ENCODE measurements at regions not wholly inside any gene's neighbourhood (a gene's known extent, or its start where the extent isn't known, plus 50 kb on each side); places are given as distances from the start of the nearest gene placed in this dataset.

GRCh38 chr1:232249339-232249738, 380.6 kb downstream of the SIPA1L2 start:
- TF ChIP-seq MXI1 (IDR thresholded peaks at IDR 0.05; ENCODE audit: borderline replicate concordance, low read depth, low read length) (no peak), SMC3 (IDR thresholded peaks at IDR 0.05; ENCODE audit: low read depth, low read length) (no peak), FOS (IDR thresholded peaks at IDR 0.05; ENCODE audit: low read depth, low read length) (no peak), NFE2L2 (IDR thresholded peaks at IDR 0.05; ENCODE audit: low read depth, low read length) (no peak), CEBPB (IDR thresholded peaks at IDR 0.05; ENCODE audit: low read depth, low read length) (no peak), RAD21 (IDR thresholded peaks at IDR 0.05; ENCODE audit: low read length) (no peak), POLR2A (IDR thresholded peaks at IDR 0.05; ENCODE audit: low read depth, low read length) (no peak), MAFK (IDR thresholded peaks at IDR 0.05; ENCODE audit: low read depth, low read length) (no peak), ELK1 (IDR thresholded peaks at IDR 0.05; ENCODE audit: borderline replicate concordance, low read depth, low read length) (no peak), RFX5 (IDR thresholded peaks at IDR 0.05; ENCODE audit: low read depth, low read length) (no peak), CHD1 (IDR thresholded peaks at IDR 0.05; ENCODE audit: low read depth, low read length) (no peak), BHLHE40 (IDR thresholded peaks at IDR 0.05; ENCODE audit: low read depth, low read length) (no peak)
- TF ChIP-seq, protein P1, sequence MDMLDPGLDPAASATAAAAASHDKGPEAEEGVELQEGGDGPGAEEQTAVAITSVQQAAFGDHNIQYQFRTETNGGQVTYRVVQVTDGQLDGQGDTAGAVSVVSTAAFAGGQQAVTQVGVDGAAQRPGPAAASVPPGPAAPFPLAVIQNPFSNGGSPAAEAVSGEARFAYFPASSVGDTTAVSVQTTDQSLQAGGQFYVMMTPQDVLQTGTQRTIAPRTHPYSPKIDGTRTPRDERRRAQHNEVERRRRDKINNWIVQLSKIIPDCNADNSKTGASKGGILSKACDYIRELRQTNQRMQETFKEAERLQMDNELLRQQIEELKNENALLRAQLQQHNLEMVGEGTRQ (IDR thresholded peaks at IDR 0.05; ENCODE audit: low read depth, low read length): no peak
- no peaks in the 10 kb centered on the region for H3K36me3 ChIP-seq (ENCODE audit: control insufficient read depth, insufficient read depth, low read length)
- H3K9ac ChIP-seq (ENCODE audit: low read depth, low read length): no peak overlapping the region
- no peak overlapping the region for H4K91ac ChIP-seq (ENCODE audit: insufficient read depth, low read depth, low read length)
- DNase-seq (no peak), ATAC-seq (ENCODE audit: low read depth) (no peak)
- no peak overlapping the region for H3K4me2 ChIP-seq (ENCODE audit: low read depth, low read length)
- H3K4me1 ChIP-seq (ENCODE audit: control insufficient read depth, insufficient read depth, low read length): no peaks in the 10 kb centered on the region
- H2BK15ac ChIP-seq (ENCODE audit: low read depth, low read length): no peak overlapping the region
- no peaks in the 10 kb centered on the region for H3K9me1 ChIP-seq (ENCODE audit: insufficient read depth, low read length)
- intact Hi-C loops (cut with micrococcal nuclease): no loop called here
- no peak overlapping the region for H3K18ac ChIP-seq (ENCODE audit: low read depth, low read length)
- POLR2A ChIA-PET (ENCODE audit: unreplicated experiment): no interaction called here
- in situ Hi-C loops (cut with MboI; ENCODE audit: low sequenced_read_pairs): no loop called here
- H2AFZ ChIP-seq (replicated peaks; ENCODE audit: low read length, poor library complexity): no peak overlapping the region
- no peaks in the 10 kb centered on the region for H3K9me3 ChIP-seq (ENCODE audit: control insufficient read depth, insufficient read depth, low read length)
- no peak overlapping the region for H3K14ac ChIP-seq (replicated peaks; ENCODE audit: low read depth, low read length)
- H3K27me3 ChIP-seq (ENCODE audit: control insufficient read depth, insufficient read depth, low read length): peaks cover 4% of the 10 kb centered on the region
- H3K4ac ChIP-seq (ENCODE audit: low read depth, low read length): no peak overlapping the region
- BruUV-seq (replicated peaks): no TSS peak
- no peaks in the 10 kb centered on the region for H4K20me1 ChIP-seq (ENCODE audit: insufficient read depth, low read length)
- no peak overlapping the region for H3K56ac ChIP-seq (ENCODE audit: extremely low read depth, insufficient read depth, low read length)
- H2BK5ac ChIP-seq (ENCODE audit: low read depth, low read length, poor library complexity, severe bottlenecking): no peak overlapping the region
- H4K8ac ChIP-seq (ENCODE audit: low read depth in 2 of 2, low read length in 2 of 2): no peak overlapping the region
- H4K5ac ChIP-seq (ENCODE audit: low read depth, low read length): no peak overlapping the region
- no peak overlapping the region for H3K4me3 ChIP-seq (ENCODE audit: insufficient read depth, low read depth, low read length)
- no peak overlapping the region for H3K23ac ChIP-seq (ENCODE audit: low read depth, low read length)
- no peak overlapping the region for H2BK120ac ChIP-seq (ENCODE audit: low read depth, low read length)
- no CpG with 5 or more reads among the region's 2 CpGs for WGBS, 2 experiments (ENCODE audit: extremely low coverage in 2 of 2, insufficient read length in 1 of 2)
- H2AK5ac ChIP-seq (ENCODE audit: low read depth, low read length): no peak overlapping the region
- no peak overlapping the region for H3K27ac ChIP-seq (ENCODE audit: insufficient read depth, low read length)
- H2BK20ac ChIP-seq (ENCODE audit: low read depth, low read length): no peak overlapping the region
- no peak overlapping the region for H2AK9ac ChIP-seq (replicated peaks; ENCODE audit: low read depth, low read length, poor library complexity)
- H3K79me1 ChIP-seq (ENCODE audit: low read depth in 1 of 2, low read length in 2 of 2): no peaks in the 10 kb centered on the region
- dilution Hi-C loops (cut with HindIII; ENCODE audit: low sequenced_read_pairs, unreplicated experiment): no loop called here
- CTCF ChIA-PET: no interaction called here

All from IMR-90 (cell line).